ENCODE measurements at regions not wholly inside any gene's neighbourhood (a gene's known extent, or its start where the extent isn't known, plus 50 kb on each side); places are given as distances from the start of the nearest gene placed in this dataset.

- TF ChIP-seq, protein P1, sequence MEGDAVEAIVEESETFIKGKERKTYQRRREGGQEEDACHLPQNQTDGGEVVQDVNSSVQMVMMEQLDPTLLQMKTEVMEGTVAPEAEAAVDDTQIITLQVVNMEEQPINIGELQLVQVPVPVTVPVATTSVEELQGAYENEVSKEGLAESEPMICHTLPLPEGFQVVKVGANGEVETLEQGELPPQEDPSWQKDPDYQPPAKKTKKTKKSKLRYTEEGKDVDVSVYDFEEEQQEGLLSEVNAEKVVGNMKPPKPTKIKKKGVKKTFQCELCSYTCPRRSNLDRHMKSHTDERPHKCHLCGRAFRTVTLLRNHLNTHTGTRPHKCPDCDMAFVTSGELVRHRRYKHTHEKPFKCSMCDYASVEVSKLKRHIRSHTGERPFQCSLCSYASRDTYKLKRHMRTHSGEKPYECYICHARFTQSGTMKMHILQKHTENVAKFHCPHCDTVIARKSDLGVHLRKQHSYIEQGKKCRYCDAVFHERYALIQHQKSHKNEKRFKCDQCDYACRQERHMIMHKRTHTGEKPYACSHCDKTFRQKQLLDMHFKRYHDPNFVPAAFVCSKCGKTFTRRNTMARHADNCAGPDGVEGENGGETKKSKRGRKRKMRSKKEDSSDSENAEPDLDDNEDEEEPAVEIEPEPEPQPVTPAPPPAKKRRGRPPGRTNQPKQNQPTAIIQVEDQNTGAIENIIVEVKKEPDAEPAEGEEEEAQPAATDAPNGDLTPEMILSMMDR (IDR thresholded peaks at IDR 0.05; ENCODE audit: insufficient read depth, low read length, poor library complexity, severe bottlenecking): no peak
Measured at GRCh38 chr17:51486885-51487520, 226.7 kb downstream of the UTP18 start.

GRCh38 chr17:51487947-51488346 lies 227.6 kb downstream of the UTP18 start:
- TF ChIP-seq, protein P1 (IDR thresholded peaks at IDR 0.05; ENCODE audit: insufficient read depth, low read length, poor library complexity, severe bottlenecking): peak; percentile 3
- Histone ChIP-seq H3K4me3 (ENCODE audit: low read depth, low read length) (no peak overlapping the region), H3K36me3 (ENCODE audit: control insufficient read depth, insufficient read depth, low read length) (no peaks in the 10 kb centered on the region), H3K27me3 (ENCODE audit: control insufficient read depth, insufficient read depth, low read length) (no peaks in the 10 kb centered on the region)
- DNase-seq (ENCODE audit: low read depth): no peak

More at GRCh38 chr17:51486885-51487520, 226.7 kb downstream of the UTP18 start:
- no peak for DNase-seq (ENCODE audit: low read depth)
- Histone ChIP-seq H3K36me3 (ENCODE audit: control insufficient read depth, insufficient read depth, low read length) (no peaks in the 10 kb centered on the region), H3K4me3 (ENCODE audit: low read depth, low read length) (no peak overlapping the region), H3K27me3 (ENCODE audit: control insufficient read depth, insufficient read depth, low read length) (no peaks in the 10 kb centered on the region)

DNA sequence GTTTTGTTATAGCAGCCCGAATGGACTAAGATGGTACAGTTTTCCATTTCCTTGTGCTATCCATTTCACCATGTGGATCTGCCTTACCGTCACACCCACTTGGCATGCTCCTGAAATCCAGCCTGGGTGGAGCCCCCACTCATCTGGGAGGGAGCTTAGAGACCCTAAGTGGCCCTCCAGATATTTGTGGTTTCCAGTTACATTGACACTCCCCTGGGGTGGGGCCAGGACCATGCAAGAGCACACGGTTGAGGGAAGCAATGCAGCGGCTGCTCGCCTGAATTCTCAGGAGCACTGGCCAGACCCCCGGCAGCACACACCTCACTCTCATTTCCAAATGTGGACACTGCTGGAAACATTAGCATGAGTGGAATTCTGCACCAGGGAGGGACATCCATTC lies 231.1 kb downstream of the UTP18 start:
- no peaks in the 10 kb centered on the region for H3K36me3 ChIP-seq (ENCODE audit: control insufficient read depth, insufficient read depth, low read length)
- TF ChIP-seq, protein P1 (IDR thresholded peaks at IDR 0.05; ENCODE audit: insufficient read depth, low read length, poor library complexity, severe bottlenecking): no peak
- DNase-seq (ENCODE audit: low read depth): no peak
- no peaks in the 10 kb centered on the region for H3K27me3 ChIP-seq (ENCODE audit: control insufficient read depth, insufficient read depth, low read length)
- no peak overlapping the region for H3K4me3 ChIP-seq (ENCODE audit: low read depth, low read length)

DNA sequence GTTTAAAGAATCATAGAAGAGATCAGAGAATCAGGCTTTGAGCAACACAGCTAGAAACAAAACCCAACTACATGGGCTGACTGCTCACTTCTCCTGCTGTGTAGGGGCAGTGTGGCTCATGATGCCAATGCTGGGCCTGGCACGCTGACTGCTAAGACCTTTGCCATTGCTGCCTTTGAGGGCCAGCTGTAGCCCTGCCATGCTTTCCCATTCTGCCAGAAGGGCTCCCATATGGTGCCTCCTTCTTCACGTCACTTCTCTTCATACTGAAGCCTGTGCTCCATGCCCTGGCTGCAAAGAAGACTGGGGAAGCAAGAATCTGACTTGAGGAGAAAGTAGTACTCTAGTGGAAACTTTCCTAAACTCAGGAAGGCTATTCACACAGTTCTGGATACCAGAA lies 232.9 kb downstream of the UTP18 start:
- Histone ChIP-seq H3K27me3 (ENCODE audit: control insufficient read depth, insufficient read depth, low read length) (no peaks in the 10 kb centered on the region), H3K36me3 (ENCODE audit: control insufficient read depth, insufficient read depth, low read length) (no peaks in the 10 kb centered on the region), H3K4me3 (ENCODE audit: low read depth, low read length) (no peak overlapping the region)
- no peak for DNase-seq (ENCODE audit: low read depth)
- TF ChIP-seq, protein P1 (IDR thresholded peaks at IDR 0.05; ENCODE audit: insufficient read depth, low read length, poor library complexity, severe bottlenecking): no peak

DNA sequence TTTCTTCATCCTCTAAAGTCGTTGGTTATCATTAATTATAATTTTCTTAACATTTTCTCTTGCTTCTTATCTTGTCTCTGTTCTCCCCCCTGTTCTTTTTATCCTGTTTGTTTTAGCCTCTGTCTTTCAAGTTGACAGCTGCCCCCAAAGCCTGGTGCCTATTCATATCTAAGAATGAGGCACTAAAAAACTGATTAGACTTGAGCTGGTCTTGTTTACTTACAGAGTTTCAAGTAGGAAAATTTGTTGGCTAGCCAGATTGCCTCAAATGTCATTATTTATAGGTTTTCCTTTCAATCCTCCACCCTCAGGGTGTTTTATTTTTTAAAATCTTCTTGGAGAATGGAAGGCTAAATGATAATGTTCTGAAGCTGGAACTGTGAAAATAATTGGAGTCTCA lies 236.0 kb downstream of the UTP18 start:
- Histone ChIP-seq H3K4me3 (ENCODE audit: low read depth, low read length) (no peak overlapping the region), H3K27me3 (ENCODE audit: control insufficient read depth, insufficient read depth, low read length) (no peaks in the 10 kb centered on the region), H3K36me3 (ENCODE audit: control insufficient read depth, insufficient read depth, low read length) (no peaks in the 10 kb centered on the region)
- no peak for DNase-seq (ENCODE audit: low read depth)
- TF ChIP-seq, protein P1 (IDR thresholded peaks at IDR 0.05; ENCODE audit: insufficient read depth, low read length, poor library complexity, severe bottlenecking): no peak

- Histone ChIP-seq H3K27me3 (ENCODE audit: control insufficient read depth, insufficient read depth, low read length) (no peaks in the 10 kb centered on the region), H3K4me3 (ENCODE audit: low read depth, low read length) (no peak overlapping the region), H3K36me3 (ENCODE audit: control insufficient read depth, insufficient read depth, low read length) (no peaks in the 10 kb centered on the region)
- DNase-seq (ENCODE audit: low read depth): no peak
- TF ChIP-seq, protein P1 (IDR thresholded peaks at IDR 0.05; ENCODE audit: insufficient read depth, low read length, poor library complexity, severe bottlenecking): no peak
Measured at GRCh38 chr17:51499897-51500296, 239.6 kb downstream of the UTP18 start.

All from kidney epithelial cell (primary cell).